HCT116 (cell line): ENCODE measurements at regions not wholly inside any gene's neighbourhood (a gene's known extent, or its start where the extent isn't known, plus 50 kb on each side); places are given as distances from the start of the nearest gene placed in this dataset.

Experiments
- ATAC-seq: fragments of 200-7000 bp; cut with Tn5 transposase; 2 replicates; pipeline ENCODE4 v1.9.1; 2020; ENCODE audit warnings: mild to moderate bottlenecking, moderate library complexity
- BruUV-seq: library from RNA; stranded (reverse); fragments of 400-500 nt; replicated peaks from 2 replicates; lab custom pipeline; 2021; lab: Mats Ljungman, UMichigan
- CTCF ChIA-PET: fragments of 300-600 bp; sonication (Branson Sonifier 250); formaldehyde crosslinking; loops from one replicate; lab custom pipeline; 2021; ENCODE audit warnings: antibody characterized with exemption; lab: Charles Lee
- POLR2A ChIA-PET: fragments of 300-600, 350-600 bp; sonication (Branson Sonifier 250); formaldehyde crosslinking; loops from one replicate; lab custom pipeline; 2021; ENCODE audit warnings: antibody characterized with exemption; lab: Charles Lee
- RAD21 ChIA-PET, 2 experiments: fragments of 300-600 bp; sonication (Branson Sonifier 250); formaldehyde crosslinking; loops; one replicate each; lab custom pipeline; 2023; ENCODE audit warnings: low total read pairs in 2 of 2; ENCODE audit not compliant: uncharacterized antibody in 2 of 2, unreplicated experiment in 2 of 2, low non-redundant PET in 1 of 2; lab: Charles Lee
- DNase-seq: peaks from one replicate; pipeline ENCODE4 v3.0.0-alpha.2; 2010; ENCODE audit warnings: low read depth, low spot score
- H2AFZ ChIP-seq: fragments of 200-600 bp; shearing (Covaris generic), sonication (generic); 2 replicates; pipeline ENCODE4 v1.6.1; 2017; ENCODE audit warnings: low read depth, mixed run types, mixed read lengths, antibody characterized with exemption, low read length; ENCODE audit not compliant: poor library complexity, severe bottlenecking
- H3K27ac ChIP-seq: 2 replicates; pipeline ENCODE4 v1.5.1; 2012; ENCODE audit warnings: low read depth, low read length
- H3K27me3 ChIP-seq: fragments of 200-600 bp; sonication (generic); 2 replicates; pipeline ENCODE4 v1.6.1; 2016; ENCODE audit warnings: mixed run types, low read length, mixed read lengths; ENCODE audit not compliant: insufficient read depth
- H3K36me3 ChIP-seq, 2 experiments: fragments of 200-500 bp in 1 of 2; fragments of 200-600 bp in 1 of 2; sonication (Bioruptor generic) in 1 of 2; sonication (generic) in 1 of 2; 2 replicates each; pipeline versions ENCODE4 v1.5.1 to v1.6.1; 2014 to 2016; ENCODE audit warnings: low read length in 2 of 2, inconsistent platforms in 1 of 2, mixed read lengths in 1 of 2, mixed run types in 1 of 2; ENCODE audit not compliant: insufficient read depth in 2 of 2, control insufficient read depth in 1 of 2
- H3K4me1 ChIP-seq, 2 experiments: fragments of 200-600 bp in 1 of 2; sonication (generic) in 1 of 2; 2 replicates each; pipeline versions ENCODE4 v1.5.1 to v1.6.1; 2012 to 2017; ENCODE audit warnings: low read length in 2 of 2, inconsistent platforms in 1 of 2, mild to moderate bottlenecking in 1 of 2, mixed read lengths in 1 of 2, mixed run types in 1 of 2, moderate library complexity in 1 of 2; ENCODE audit not compliant: insufficient read depth in 2 of 2, control insufficient read depth in 1 of 2
- H3K4me2 ChIP-seq: fragments of 200-600 bp; sonication (generic); 2 replicates; pipeline ENCODE4 v1.6.1; 2017; ENCODE audit warnings: mixed run types, low read length, mixed read lengths
- H3K4me3 ChIP-seq, 2 experiments: fragments of 200-600 bp in 1 of 2; sonication (generic) in 1 of 2; replicated peaks in 1 of 2; 2 replicates each; pipeline ENCODE4 v1.5.1; 2011 to 2016; ENCODE audit warnings: low read length in 2 of 2, control low read depth in 1 of 2, low read depth in 1 of 2, mild to moderate bottlenecking in 1 of 2, mixed read lengths in 1 of 2, mixed run types in 1 of 2
- H3K79me2 ChIP-seq: fragments of 200-600 bp; sonication (generic); 2 replicates; pipeline ENCODE4 v1.6.1; 2017; ENCODE audit warnings: mild to moderate bottlenecking, mixed run types, low read length, moderate library complexity, mixed read lengths; ENCODE audit not compliant: insufficient read depth
- H3K9ac ChIP-seq: fragments of 200-600 bp; sonication (generic); 2 replicates; pipeline ENCODE4 v1.6.1; 2016; ENCODE audit warnings: low read length, mixed read lengths
- H3K9me2 ChIP-seq: fragments of 200-600 bp; sonication (generic), shearing (Covaris generic); 2 replicates; pipeline ENCODE4 v1.6.1; 2017; ENCODE audit warnings: mixed run types, mild to moderate bottlenecking, moderate library complexity; ENCODE audit not compliant: insufficient read depth
- H3K9me3 ChIP-seq, 2 experiments: fragments of 200-500 bp in 1 of 2; fragments of 200-600 bp in 1 of 2; sonication (Bioruptor generic) in 1 of 2; sonication (generic) in 1 of 2; 2 replicates each; pipeline ENCODE4 v1.6.1; 2014 to 2017; ENCODE audit warnings: low read length in 2 of 2, mixed read lengths in 2 of 2, inconsistent platforms in 1 of 2, low read depth in 1 of 2, mild to moderate bottlenecking in 1 of 2, mixed run types in 1 of 2, moderate library complexity in 1 of 2; ENCODE audit not compliant: control insufficient read depth in 1 of 2, insufficient read depth in 1 of 2
- H4K20me1 ChIP-seq: fragments of 200-600 bp; sonication (generic), shearing (Covaris generic); 2 replicates; pipeline ENCODE4 v1.6.1; 2017; ENCODE audit warnings: mixed run types, mild to moderate bottlenecking, moderate library complexity; ENCODE audit not compliant: insufficient read depth
- CBX3 ChIP-seq: IDR thresholded peaks from 2 replicates; pipeline ENCODE4 v1.6.1; 2012; ENCODE audit warnings: low read depth
- CEBPB ChIP-seq: IDR thresholded peaks from 2 replicates; pipeline ENCODE4 v1.6.1; 2012; ENCODE audit warnings: low read depth
- CTCF ChIP-seq, 3 experiments: fragments of 200-600 bp in 1 of 3; sonication (generic) in 1 of 3; IDR thresholded peaks in 2 of 3; conservative IDR thresholded peaks in 1 of 3; 2 replicates each; pipeline ENCODE4 v1.5.1; 2012 to 2017; ENCODE audit warnings: low read depth in 2 of 3, low read length in 2 of 3, antibody characterized with exemption in 1 of 3, borderline replicate concordance in 1 of 3, control low read depth in 1 of 3, mild to moderate bottlenecking in 1 of 3, mixed read lengths in 1 of 3, mixed run types in 1 of 3, moderate library complexity in 1 of 3; ENCODE audit not compliant: insufficient read depth in 1 of 3
- EGR1 ChIP-seq: IDR thresholded peaks from 2 replicates; pipeline ENCODE4 v1.6.1; 2012; ENCODE audit warnings: low read depth
- EZH2 ChIP-seq: fragments of 200-600 bp; sonication (generic); IDR thresholded peaks from 2 replicates; pipeline ENCODE4 v1.6.1; 2017; ENCODE audit warnings: antibody characterized with exemption, mixed run types
- EZH2phosphoT487 ChIP-seq: fragments of 200-600 bp; IDR thresholded peaks from 2 replicates; pipeline ENCODE4 v1.6.1; 2018; ENCODE audit warnings: antibody characterized with exemption, borderline replicate concordance
- FOSL1 ChIP-seq: IDR thresholded peaks from 2 replicates; pipeline ENCODE4 v1.6.1; 2012; ENCODE audit warnings: low read depth
- JUND ChIP-seq: IDR thresholded peaks from 2 replicates; pipeline ENCODE4 v1.6.1; 2012
- MAX ChIP-seq: IDR thresholded peaks from 2 replicates; pipeline ENCODE4 v1.6.1; 2012
- POLR2A ChIP-seq: IDR thresholded peaks from 2 replicates; pipeline ENCODE4 v1.7.0; 2011; ENCODE audit warnings: borderline replicate concordance; ENCODE audit not compliant: insufficient read depth, insufficient read length; ENCODE audit errors: extremely low read depth
- POLR2AphosphoS5 ChIP-seq: IDR thresholded peaks from 2 replicates; pipeline ENCODE4 v1.6.1; 2011; ENCODE audit warnings: mild to moderate bottlenecking, low read depth, low read length, moderate library complexity
- RAD21 ChIP-seq: IDR thresholded peaks from 2 replicates; pipeline ENCODE4 v1.6.1; 2012; ENCODE audit warnings: low read depth, mild to moderate bottlenecking
- SIN3A ChIP-seq: IDR thresholded peaks from 2 replicates; pipeline ENCODE4 v1.6.1; 2012; ENCODE audit warnings: low read depth
- SP1 ChIP-seq: IDR thresholded peaks from 2 replicates; pipeline ENCODE4 v1.6.1; 2012; ENCODE audit warnings: low read depth
- SRF ChIP-seq: IDR thresholded peaks from 2 replicates; pipeline ENCODE4 v1.6.1; 2012; ENCODE audit warnings: low read depth
- TCF7L2 ChIP-seq: IDR thresholded peaks from 2 replicates; pipeline ENCODE4 v1.7.0; 2011; ENCODE audit warnings: borderline replicate concordance, inconsistent platforms; ENCODE audit not compliant: insufficient read depth, insufficient read length; ENCODE audit errors: extremely low read depth
- YY1 ChIP-seq: IDR thresholded peaks from 2 replicates; pipeline ENCODE4 v1.6.1; 2011; ENCODE audit warnings: low read length, low read depth, moderate library complexity, mild to moderate bottlenecking; ENCODE audit not compliant: insufficient replicate concordance; ENCODE audit errors: extremely low read depth
- ZFX ChIP-seq: fragments of 450-650 bp; IDR thresholded peaks from 2 replicates; pipeline ENCODE4 v1.6.1; 2017
- intact Hi-C: fragments of 100-400 bp; cut with micrococcal nuclease; formaldehyde crosslinking; loops from 2 replicates; pipeline ENCODE4 v1.10.0; 2022
- TF ChIP-seq, protein P1 (sequence below): IDR thresholded peaks from 2 replicates; pipeline ENCODE4 v1.6.1; 2011; ENCODE audit warnings: mild to moderate bottlenecking, low read length, moderate library complexity; ENCODE audit not compliant: insufficient replicate concordance; ENCODE audit errors: extremely low read depth

DNA sequence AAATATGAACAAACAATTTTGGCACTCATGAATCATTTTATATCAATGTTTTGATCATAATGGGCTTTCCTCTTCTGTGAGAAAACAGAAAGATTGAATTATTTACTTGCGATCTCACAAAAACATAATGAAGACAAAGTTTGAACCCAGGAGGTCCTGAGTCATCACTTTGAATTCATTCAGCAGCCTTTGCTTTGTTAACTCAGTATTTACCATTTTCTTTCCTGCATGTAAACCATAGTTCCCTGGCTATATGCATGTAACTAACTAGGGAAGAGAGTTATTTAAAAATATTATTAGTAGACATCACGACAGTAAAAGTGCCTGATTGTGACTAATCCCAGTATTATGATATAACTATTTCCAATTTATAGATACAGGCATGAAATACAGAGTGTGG is 1026.2 kb downstream of the PLOD2 start:
- no TSS peak for BruUV-seq

More for the DNA sequence above, 1026.2 kb downstream of the PLOD2 start:
- Histone ChIP-seq H3K9ac (no peak overlapping the region), H3K36me3 (no peaks in the 10 kb centered on the region), H3K9me3 (no peaks in the 10 kb centered on the region), H3K4me1 (no peaks in the 10 kb centered on the region), H3K4me3 (no peak overlapping the region), H3K27ac (no peak overlapping the region), H3K9me2 (no peaks in the 10 kb centered on the region), H2AFZ (no peak overlapping the region), H4K20me1 (no peaks in the 10 kb centered on the region), H3K79me2 (no peaks in the 10 kb centered on the region), H3K4me2 (no peak overlapping the region), H3K27me3 (no peaks in the 10 kb centered on the region)
- DNase-seq (no peak), ATAC-seq (no peak)
- ChIA-PET RAD21 (no interaction called here), POLR2A (no interaction called here), CTCF (no interaction called here)
- TF ChIP-seq POLR2AphosphoS5 (no peak), EGR1 (no peak), YY1 (no peak), EZH2phosphoT487 (no peak), ZFX (no peak), SRF (no peak), POLR2A (no peak), MAX (no peak), SIN3A (no peak), TCF7L2 (no peak), EZH2 (no peak), SP1 (no peak), CBX3 (no peak), CTCF (IDR thresholded peaks at IDR 0.05 in 2 of 3, conservative IDR thresholded peaks at IDR 0.05 in 1 of 3; ENCODE audit: borderline replicate concordance in 1 of 3, insufficient read depth in 1 of 3, low read depth in 2 of 3, low read length in 2 of 3) (no peak), FOSL1 (no peak), RAD21 (no peak), JUND (no peak), CEBPB (no peak)
- TF ChIP-seq, protein P1, sequence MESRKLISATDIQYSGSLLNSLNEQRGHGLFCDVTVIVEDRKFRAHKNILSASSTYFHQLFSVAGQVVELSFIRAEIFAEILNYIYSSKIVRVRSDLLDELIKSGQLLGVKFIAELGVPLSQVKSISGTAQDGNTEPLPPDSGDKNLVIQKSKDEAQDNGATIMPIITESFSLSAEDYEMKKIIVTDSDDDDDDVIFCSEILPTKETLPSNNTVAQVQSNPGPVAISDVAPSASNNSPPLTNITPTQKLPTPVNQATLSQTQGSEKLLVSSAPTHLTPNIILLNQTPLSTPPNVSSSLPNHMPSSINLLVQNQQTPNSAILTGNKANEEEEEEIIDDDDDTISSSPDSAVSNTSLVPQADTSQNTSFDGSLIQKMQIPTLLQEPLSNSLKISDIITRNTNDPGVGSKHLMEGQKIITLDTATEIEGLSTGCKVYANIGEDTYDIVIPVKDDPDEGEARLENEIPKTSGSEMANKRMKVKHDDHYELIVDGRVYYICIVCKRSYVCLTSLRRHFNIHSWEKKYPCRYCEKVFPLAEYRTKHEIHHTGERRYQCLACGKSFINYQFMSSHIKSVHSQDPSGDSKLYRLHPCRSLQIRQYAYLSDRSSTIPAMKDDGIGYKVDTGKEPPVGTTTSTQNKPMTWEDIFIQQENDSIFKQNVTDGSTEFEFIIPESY, result no peak
- intact Hi-C loops, result no loop called here
